ENCODE measurements at regions not wholly inside any gene's neighbourhood (a gene's known extent, or its start where the extent isn't known, plus 50 kb on each side); places are given as distances from the start of the nearest gene placed in this dataset.

- TF ChIP-seq CTCF (IDR thresholded peaks at IDR 0.05) (no peak), POLR2A (IDR thresholded peaks at IDR 0.05) (no peak)
Measured at GRCh38 chr13:80047406-80047805, 293.5 kb downstream of the SPRY2 start.
